ENCODE measurements at regions not wholly inside any gene's neighbourhood (a gene's known extent, or its start where the extent isn't known, plus 50 kb on each side); places are given as distances from the start of the nearest gene placed in this dataset.

- no peak overlapping the region for H3K4me3 ChIP-seq
- no peaks in the 10 kb centered on the region for H3K9me3 ChIP-seq
- TF ChIP-seq CTCF (IDR thresholded peaks at IDR 0.05) = no peak
- DNase-seq = no peak
- intact Hi-C loops (cut with DNase I) = no loop called here
- H3K4me1 ChIP-seq = no peaks in the 10 kb centered on the region
- no peak for ATAC-seq
- H3K27ac ChIP-seq = no peak overlapping the region
- H3K27me3 ChIP-seq = peaks cover 13% of the 10 kb centered on the region
- no peaks in the 10 kb centered on the region for H3K36me3 ChIP-seq
These were observed 149.3 kb downstream of the FOXL1 start for GRCh38 chr16:86727632-86728031.

DNA sequence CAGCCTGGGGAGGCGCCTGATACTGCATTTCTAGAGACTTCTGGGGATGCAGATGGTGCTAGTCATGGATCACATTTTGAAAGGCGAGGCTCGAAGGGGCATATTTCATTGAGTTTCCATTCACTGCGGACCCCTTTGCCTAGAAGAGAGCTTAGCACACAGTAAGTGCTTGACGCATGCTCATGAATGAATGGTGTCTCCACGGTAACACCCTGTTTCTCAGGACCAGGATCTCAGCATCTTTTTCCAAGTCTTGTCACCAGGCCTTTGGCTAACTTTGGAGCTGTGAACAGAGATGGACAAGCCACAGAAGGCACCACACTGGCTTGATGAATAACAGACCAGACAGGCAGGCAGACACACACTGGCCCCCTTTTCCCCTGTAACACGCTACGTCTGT is 151.3 kb downstream of the FOXL1 start:
- no peak for TF ChIP-seq CTCF (IDR thresholded peaks at IDR 0.05)
- ATAC-seq (no peak), DNase-seq (no peak)
- Histone ChIP-seq H3K27ac (no peak overlapping the region), H3K4me3 (no peak overlapping the region), H3K27me3 (peaks cover 29% of the 10 kb centered on the region), H3K9me3 (no peaks in the 10 kb centered on the region), H3K36me3 (no peaks in the 10 kb centered on the region), H3K4me1 (no peaks in the 10 kb centered on the region)
- intact Hi-C loops (cut with DNase I) = no loop called here

DNA sequence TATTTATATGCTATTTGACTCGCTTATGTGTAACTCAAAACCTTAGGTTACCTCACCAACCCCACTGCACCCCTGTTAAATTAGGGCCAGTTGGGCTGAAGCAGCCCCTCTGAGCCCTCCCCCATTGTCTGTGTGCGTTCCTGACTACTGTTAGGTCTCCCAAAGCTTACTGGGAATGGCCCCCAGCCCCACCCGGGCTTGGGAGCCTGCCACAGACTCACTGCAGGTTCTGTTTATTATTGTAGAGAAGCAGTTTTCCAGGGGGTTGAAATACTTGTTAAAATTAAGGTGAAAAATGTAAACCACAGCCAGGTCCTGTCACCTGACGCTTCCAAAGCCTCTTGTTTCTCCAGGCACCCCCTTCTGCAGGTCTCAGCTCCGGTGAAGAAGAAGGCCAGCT is 151.7 kb downstream of the FOXL1 start:
- H3K27me3 ChIP-seq = peaks cover 29% of the 10 kb centered on the region
- TF ChIP-seq CTCF (IDR thresholded peaks at IDR 0.05) = no peak
- H3K4me1 ChIP-seq = no peaks in the 10 kb centered on the region
- no peak for ATAC-seq
- intact Hi-C loops (cut with DNase I) = no loop called here
- no peaks in the 10 kb centered on the region for H3K9me3 ChIP-seq
- H3K36me3 ChIP-seq = no peaks in the 10 kb centered on the region
- DNase-seq = no peak
- H3K4me3 ChIP-seq = no peak overlapping the region
- no peak overlapping the region for H3K27ac ChIP-seq

DNA sequence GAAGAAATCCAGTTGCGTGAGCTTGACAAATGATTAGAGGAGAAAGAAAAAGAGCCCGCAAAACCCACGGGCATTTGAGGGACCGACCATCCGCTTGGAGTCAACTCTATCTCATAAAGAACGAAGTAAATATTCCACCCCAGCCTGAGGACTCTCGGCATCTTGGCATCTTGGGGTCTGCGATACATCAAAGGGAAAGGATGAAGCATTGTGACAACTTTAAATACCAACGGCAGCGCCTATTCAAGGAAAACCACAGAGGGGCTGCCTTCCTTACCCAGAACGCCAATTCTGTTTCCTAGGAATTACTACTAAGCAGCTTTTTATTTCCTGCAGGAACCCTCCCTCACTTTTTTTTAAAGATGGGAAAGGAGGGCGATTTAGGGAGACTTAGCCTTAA is 152.2 kb downstream of the FOXL1 start:
- Histone ChIP-seq H3K27me3 (peaks cover 29% of the 10 kb centered on the region), H3K36me3 (no peaks in the 10 kb centered on the region), H3K4me3 (no peak overlapping the region), H3K27ac (no peak overlapping the region), H3K9me3 (no peaks in the 10 kb centered on the region), H3K4me1 (no peaks in the 10 kb centered on the region)
- DNase-seq = no peak
- ATAC-seq = no peak
- intact Hi-C loops (cut with DNase I) = no loop called here
- TF ChIP-seq CTCF (IDR thresholded peaks at IDR 0.05) = no peak

GRCh38 chr16:86732621-86733295 is 154.4 kb downstream of the FOXL1 start:
- intact Hi-C loops (cut with DNase I) = no loop called here
- TF ChIP-seq CTCF (IDR thresholded peaks at IDR 0.05) = no peak
- Histone ChIP-seq H3K4me1 (no peaks in the 10 kb centered on the region), H3K36me3 (no peaks in the 10 kb centered on the region), H3K4me3 (no peak overlapping the region), H3K9me3 (no peaks in the 10 kb centered on the region), H3K27me3 (peaks cover 29% of the 10 kb centered on the region), H3K27ac (no peak overlapping the region)
- DNase-seq = no peak
- no peak for ATAC-seq

All from upper lobe of right lung (tissue), 1 donor.